ENCODE measurements at regions not wholly inside any gene's neighbourhood (a gene's known extent, or its start where the extent isn't known, plus 50 kb on each side); places are given as distances from the start of the nearest gene placed in this dataset.

- TF ChIP-seq CTCF (IDR thresholded peaks at IDR 0.05) (no peak), POLR2A (IDR thresholded peaks at IDR 0.05) (no peak)
These were observed 59.9 kb upstream of the MAP3K4 start for GRCh38 chr6:160931378-160932310.

All from Peyer's patch (tissue), 4 donors.